IMR-90 (cell line): ENCODE measurements at regions not wholly inside any gene's neighbourhood (a gene's known extent, or its start where the extent isn't known, plus 50 kb on each side); places are given as distances from the start of the nearest gene placed in this dataset.

Experiments used
- ATAC-seq: fragments of 200-7000 bp; cut with Tn5 transposase; 2 replicates; pipeline ENCODE4 v1.9.1; 2020; ENCODE audit warnings: low read depth, mild to moderate bottlenecking, moderate library complexity
- BruUV-seq: library from RNA; stranded (reverse); fragments of 400-500 nt; replicated peaks from 2 replicates; lab custom pipeline; 2021; lab: Mats Ljungman, UMichigan
- CTCF ChIA-PET: fragments of 300-600 bp; formaldehyde crosslinking; extraction: SDS; loops from one replicate; lab custom pipeline; 2021; ENCODE audit warnings: antibody characterized with exemption; lab: Yijun Ruan, JAX
- POLR2A ChIA-PET: fragments of 300-600 bp; sonication (Branson Sonifier 250); formaldehyde crosslinking; loops from one replicate; lab custom pipeline; 2022; ENCODE audit warnings: antibody characterized with exemption; ENCODE audit not compliant: unreplicated experiment; lab: Charles Lee
- DNase-seq: peaks from one replicate; pipeline ENCODE4 v3.0.0; 2013
- H2AFZ ChIP-seq: replicated peaks from 2 replicates; pipeline ENCODE3; 2013; ENCODE audit warnings: low read length, mild to moderate bottlenecking; ENCODE audit not compliant: poor library complexity
- H2AK5ac ChIP-seq: 2 replicates; pipeline ENCODE4 v1.6.1; 2013; ENCODE audit warnings: low read depth, low read length, inconsistent platforms
- H2AK9ac ChIP-seq: replicated peaks from 2 replicates; pipeline ENCODE3; 2013; ENCODE audit warnings: mild to moderate bottlenecking, low read depth, low read length, moderate library complexity; ENCODE audit not compliant: poor library complexity
- H2BK120ac ChIP-seq: 2 replicates; pipeline ENCODE4 v1.6.1; 2013; ENCODE audit warnings: low read depth, low read length, inconsistent platforms
- H2BK15ac ChIP-seq: 3 replicates; pipeline ENCODE4 v1.6.1; 2013; ENCODE audit warnings: low read depth, low read length, inconsistent platforms
- H2BK20ac ChIP-seq: 2 replicates; pipeline ENCODE4 v1.6.1; 2013; ENCODE audit warnings: low read depth, mild to moderate bottlenecking, inconsistent platforms, low read length, moderate library complexity
- H2BK5ac ChIP-seq: 2 replicates; pipeline ENCODE4 v1.6.1; 2013; ENCODE audit warnings: mild to moderate bottlenecking, low read depth, low read length, inconsistent platforms; ENCODE audit not compliant: poor library complexity, severe bottlenecking
- H3K14ac ChIP-seq: replicated peaks from 2 replicates; pipeline ENCODE4 v1.6.1; 2013; ENCODE audit warnings: low read depth, low read length, inconsistent platforms
- H3K18ac ChIP-seq: 2 replicates; pipeline ENCODE4 v1.6.1; 2013; ENCODE audit warnings: low read depth, low read length, control low read depth
- H3K23ac ChIP-seq: 2 replicates; pipeline ENCODE4 v1.6.1; 2013; ENCODE audit warnings: low read depth, low read length, inconsistent platforms
- H3K27ac ChIP-seq: 2 replicates; pipeline ENCODE4 v1.5.1; 2013; ENCODE audit warnings: mild to moderate bottlenecking, control low read depth, low read length; ENCODE audit not compliant: insufficient read depth
- H3K27me3 ChIP-seq: 2 replicates; pipeline ENCODE4 v1.6.1; 2013; ENCODE audit warnings: low read length; ENCODE audit not compliant: control insufficient read depth, insufficient read depth
- H3K36me3 ChIP-seq: 2 replicates; pipeline ENCODE4 v1.6.1; 2013; ENCODE audit warnings: low read length, mixed read lengths; ENCODE audit not compliant: control insufficient read depth, insufficient read depth
- H3K4ac ChIP-seq: 2 replicates; pipeline ENCODE4 v1.6.1; 2013; ENCODE audit warnings: low read depth, low read length, inconsistent platforms
- H3K4me1 ChIP-seq: 2 replicates; pipeline ENCODE4 v1.6.1; 2013; ENCODE audit warnings: low read length, mixed read lengths; ENCODE audit not compliant: control insufficient read depth, insufficient read depth
- H3K4me2 ChIP-seq: 2 replicates; pipeline ENCODE4 v1.6.1; 2013; ENCODE audit warnings: low read depth, mild to moderate bottlenecking, control low read depth, low read length, moderate library complexity
- H3K4me3 ChIP-seq: 2 replicates; pipeline ENCODE4 v1.5.1; 2013; ENCODE audit warnings: low read depth, mild to moderate bottlenecking, control low read depth, low read length, moderate library complexity; ENCODE audit not compliant: insufficient read depth
- H3K56ac ChIP-seq: 2 replicates; pipeline ENCODE4 v1.6.1; 2013; ENCODE audit warnings: low read length, inconsistent platforms; ENCODE audit not compliant: insufficient read depth; ENCODE audit errors: extremely low read depth
- H3K79me1 ChIP-seq, 2 experiments: 2 replicates each; pipeline ENCODE4 v1.6.1; 2013; ENCODE audit warnings: low read length in 2 of 2, inconsistent platforms in 1 of 2, low read depth in 1 of 2
- H3K9ac ChIP-seq: 2 replicates; pipeline ENCODE4 v1.6.1; 2013; ENCODE audit warnings: low read depth, low read length, control low read depth
- H3K9me1 ChIP-seq: 2 replicates; pipeline ENCODE4 v1.6.1; 2013; ENCODE audit warnings: low read length, inconsistent platforms; ENCODE audit not compliant: insufficient read depth
- H3K9me3 ChIP-seq: 2 replicates; pipeline ENCODE4 v1.6.1; 2013; ENCODE audit warnings: low read length; ENCODE audit not compliant: control insufficient read depth, insufficient read depth
- H4K20me1 ChIP-seq: 2 replicates; pipeline ENCODE4 v1.6.1; 2013; ENCODE audit warnings: low read length, inconsistent platforms; ENCODE audit not compliant: insufficient read depth
- H4K5ac ChIP-seq: 2 replicates; pipeline ENCODE4 v1.6.1; 2013; ENCODE audit warnings: mild to moderate bottlenecking, low read depth, low read length, control low read depth
- H4K8ac ChIP-seq, 2 experiments: 2 replicates each; pipeline ENCODE4 v1.6.1; 2013; ENCODE audit warnings: low read depth in 2 of 2, low read length in 2 of 2, control low read depth in 1 of 2, inconsistent platforms in 1 of 2
- H4K91ac ChIP-seq: 2 replicates; pipeline ENCODE4 v1.6.1; 2013; ENCODE audit warnings: low read depth, low read length, inconsistent platforms; ENCODE audit not compliant: insufficient read depth
- CEBPB ChIP-seq: IDR thresholded peaks from 2 replicates; pipeline ENCODE4 v1.6.1; 2012; ENCODE audit warnings: low read depth, low read length, improper control_type of control experiment
- CHD1 ChIP-seq: IDR thresholded peaks from 2 replicates; pipeline ENCODE4 v1.6.1; 2012; ENCODE audit warnings: low read depth, low read length, improper control_type of control experiment
- CTCF ChIP-seq: conservative IDR thresholded peaks from 2 replicates; pipeline ENCODE4 v1.5.1; 2012; ENCODE audit warnings: mild to moderate bottlenecking, low read depth, low read length, improper control_type of control experiment
- ELK1 ChIP-seq: fragments of 150-350 bp; IDR thresholded peaks from 2 replicates; pipeline ENCODE4 v1.6.1; 2016; ENCODE audit warnings: low read depth, mild to moderate bottlenecking, low read length, moderate library complexity, borderline replicate concordance
- USF2 ChIP-seq: fragments of 150-350 bp; IDR thresholded peaks from 2 replicates; pipeline ENCODE4 v1.6.1; 2017; ENCODE audit warnings: mild to moderate bottlenecking, antibody characterized with exemption, low read length, low read depth
- WGBS, 2 experiments: methylation state at CpG; one replicate each; pipeline versions ENCODE4 v1.1.5 to v1.1.7; 2013; ENCODE audit warnings: missing lambda C conversion rate in 2 of 2; ENCODE audit not compliant: insufficient read length in 1 of 2; ENCODE audit errors: extremely low coverage in 2 of 2; 5-methylcytosine and 5-hydroxymethylcytosine counted together
- dilution Hi-C: fragments of 300-500 bp; cut with HindIII; formaldehyde crosslinking; loops from one replicate; pipeline ENCODE4 v1.14.3; 2018; ENCODE audit warnings: low sequenced_read_pairs; ENCODE audit not compliant: unreplicated experiment
- in situ Hi-C: fragments of 300-500 bp; cut with MboI; formaldehyde crosslinking; loops from 3 replicates; pipeline ENCODE4 v1.14.3; 2019; ENCODE audit warnings: low sequenced_read_pairs, inconsistent platforms, mixed read lengths
- intact Hi-C: fragments of 100-400 bp; cut with micrococcal nuclease; formaldehyde crosslinking; loops from 2 replicates; pipeline ENCODE4 v1.10.0; 2022

- BruUV-seq: no TSS peak
- Histone ChIP-seq H4K20me1 (no peaks in the 10 kb centered on the region), H3K4me1 (no peaks in the 10 kb centered on the region), H4K5ac (no peak overlapping the region), H2AK9ac (no peak overlapping the region), H3K9me1 (no peaks in the 10 kb centered on the region), H3K27ac (no peak overlapping the region), H3K23ac (no peak overlapping the region), H3K27me3 (peaks cover 20% of the 10 kb centered on the region), H2BK120ac (no peak overlapping the region), H2BK20ac (no peak overlapping the region), H2AFZ (no peak overlapping the region), H3K18ac (no peak overlapping the region), H3K36me3 (no peaks in the 10 kb centered on the region), H3K9ac (no peak overlapping the region), H3K4ac (no peak overlapping the region), H4K8ac (no peak overlapping the region), H2AK5ac (no peak overlapping the region), H3K9me3 (no peaks in the 10 kb centered on the region), H3K4me3 (no peak overlapping the region), H3K56ac (no peak overlapping the region), H3K4me2 (no peak overlapping the region), H4K91ac (no peak overlapping the region), H2BK5ac (no peak overlapping the region), H2BK15ac (no peak overlapping the region), H3K14ac (no peak overlapping the region), H3K79me1 (no peaks in the 10 kb centered on the region)
- DNase-seq: no peak
- no CpG with 5 or more reads among the region's 3 CpGs for WGBS, 2 experiments
- no peak for ATAC-seq
- in situ Hi-C loops (no loop called here), dilution Hi-C loops (no loop called here), intact Hi-C loops (no loop called here)
- POLR2A ChIA-PET: no interaction called here
- no peak for TF ChIP-seq CTCF
- TF ChIP-seq ELK1: no peak
- no peak for TF ChIP-seq USF2
- TF ChIP-seq CEBPB: no peak
- TF ChIP-seq CHD1: no peak
- CTCF ChIA-PET: no interaction called here
Measured at GRCh38 chr10:33939892-33940291, 605.4 kb upstream of the NRP1 start.
